ENCODE measurements at regions not wholly inside any gene's neighbourhood (a gene's known extent, or its start where the extent isn't known, plus 50 kb on each side); places are given as distances from the start of the nearest gene placed in this dataset.

- TF ChIP-seq PML (IDR thresholded peaks at IDR 0.05; ENCODE audit: low read length) = no peak
- no peak for TF ChIP-seq WHSC1 (IDR thresholded peaks at IDR 0.05; ENCODE audit: low read length)
- TF ChIP-seq NR2F6 (CRISPR knock-in tag; IDR thresholded peaks at IDR 0.05) = no peak
- TF ChIP-seq KLF13 (tag; IDR thresholded peaks at IDR 0.05; ENCODE audit: borderline replicate concordance, low read depth) = no peak
These were observed 224.2 kb downstream of the CYB561 start (continued) for GRCh38 chr17:63221939-63222338.

- no peak overlapping the region; the same call in 2 of the 3 replicates for H3K27ac ChIP-seq (ENCODE audit: extremely low read depth, low read depth, low read length)
- H3K27me3 ChIP-seq (ENCODE audit: control insufficient read depth in 2 of 2, insufficient read depth in 2 of 2, low read length in 2 of 2) = no peaks in the 10 kb centered on the region
- H3K9ac ChIP-seq (ENCODE audit: insufficient read depth in 1 of 2, low read depth in 2 of 2, low read length in 2 of 2) = no peak overlapping the region
- H3K4me1 ChIP-seq (replicated peaks in 1 of 2; ENCODE audit: control insufficient read depth in 2 of 2, insufficient read depth in 2 of 2, low read length in 2 of 2) = no peaks in the 10 kb centered on the region
- H3K4me3 ChIP-seq = no peak overlapping the region
- H3K4me2 ChIP-seq (ENCODE audit: insufficient read depth, low read length) = no peak overlapping the region
- no peaks in the 10 kb centered on the region for H4K20me1 ChIP-seq (replicated peaks; ENCODE audit: control insufficient read depth, insufficient read depth, low read length)
- no peak for DNase-seq (ENCODE audit: extremely low read depth in 1 of 4, low spot score in 3 of 4)
- H3K36me3 ChIP-seq (ENCODE audit: control insufficient read depth, insufficient read depth, low read length) = no peaks in the 10 kb centered on the region
- H3K9me3 ChIP-seq (replicated peaks; ENCODE audit: control insufficient read depth, insufficient read depth, low read depth, low read length) = no peaks in the 10 kb centered on the region
- H3K79me2 ChIP-seq (ENCODE audit: control insufficient read depth, insufficient read depth, low read length) = no peaks in the 10 kb centered on the region
- in situ Hi-C loops (cut with MboI) = no loop called here
- ChIA-PET POLR2A (no interaction called here), CTCF (ENCODE audit: low intra/inter-chr PET ratio) (no interaction called here)
- peak; percentile 50; the same call in 1 of the 2 replicates for TF ChIP-seq C11orf30 (IDR thresholded peaks at IDR 0.05; ENCODE audit: low read depth)
- TF ChIP-seq NFE2L1 (tag; IDR thresholded peaks at IDR 0.05; ENCODE audit: borderline replicate concordance, low read depth) = 0 out of 2 replicates have a peak, but pooled peaks have one; percentile 48
- TF ChIP-seq NFE2 (IDR thresholded peaks at IDR 0.05; ENCODE audit: low read depth) = peak; percentile 54; the same call in 1 of the 2 replicates
- TF ChIP-seq ZBTB1 (CRISPR knock-in tag; IDR thresholded peaks at IDR 0.05; ENCODE audit: borderline replicate concordance, low read depth) = no peak
- TF ChIP-seq MAFK (IDR thresholded peaks at IDR 0.05; ENCODE audit: low read length) = peak; percentile 21; the same call in 1 of the 2 replicates
- no peak for TF ChIP-seq RBBP5 (IDR thresholded peaks at IDR 0.05; ENCODE audit: borderline replicate concordance, insufficient read depth, low read length, poor library complexity, severe bottlenecking)
- TF ChIP-seq YY1 (IDR thresholded peaks at IDR 0.05; ENCODE audit: borderline replicate concordance in 1 of 3, control insufficient read depth in 1 of 3, extremely low read depth in 1 of 3, insufficient read depth in 3 of 3, insufficient read length in 1 of 3, insufficient replicate concordance in 2 of 3, low read depth in 1 of 3, low read length in 2 of 3) = no peak
- no peak for TF ChIP-seq NCOA2 (IDR thresholded peaks at IDR 0.05; ENCODE audit: partially characterized antibody in 2 of 2)
- no peak for TF ChIP-seq NEUROD1 (IDR thresholded peaks at IDR 0.05; ENCODE audit: borderline replicate concordance, low read depth, low read length, partially characterized antibody)
- 0 out of 2 replicates have a peak, but pooled peaks have one; percentile 26 for TF ChIP-seq ZNF316 (IDR thresholded peaks at IDR 0.05)
- no peak for TF ChIP-seq CC2D1A (IDR thresholded peaks at IDR 0.05)
- no peak for TF ChIP-seq ZBTB5 (IDR thresholded peaks at IDR 0.05)
- peak; percentile 73 for TF ChIP-seq MAFG (tag; conservative IDR thresholded peaks at IDR 0.05)
- TF ChIP-seq ZNF146 (CRISPR knock-in tag; IDR thresholded peaks at IDR 0.05; ENCODE audit: unreplicated experiment) = peak; percentile 52
- no peak for TF ChIP-seq SREBF1 (IDR thresholded peaks at IDR 0.05; ENCODE audit: borderline replicate concordance, low read depth, low read length)
- WGBS (ENCODE audit: insufficient coverage, low coverage, missing lambda C conversion rate) = 45% methylated on average over 1 of the region's 1 CpG
- intact Hi-C loops (cut with micrococcal nuclease) = loop anchor here (10.0 kb wide), 1 partner anchor 182 kb away; no protein-coding TSS in a partner anchor
- BruUV-seq (replicated peaks) = no TSS peak
- H2AFZ ChIP-seq (ENCODE audit: low read depth, low read length) = no peak overlapping the region
- ATAC-seq = no peak
- H3K9me1 ChIP-seq (ENCODE audit: control insufficient read depth, insufficient read depth, low read length) = no peaks in the 10 kb centered on the region
- FAIRE-seq = no peak
These were observed 223.5 kb downstream of the CYB561 start for GRCh38 chr17:63222655-63223054.
